Keratinocyte (primary cell): ENCODE measurements at regions not wholly inside any gene's neighbourhood (a gene's known extent, or its start where the extent isn't known, plus 50 kb on each side); places are given as distances from the start of the nearest gene placed in this dataset.

Source experiments
- DNase-seq: peaks from one replicate; pipeline ENCODE4 v3.0.0-alpha.2; 2011; ENCODE audit warnings: low read depth, missing footprints, low spot score
- FAIRE-seq: peaks from 2 replicates; lab custom pipeline; 2011; peaks lifted over from hg19 to GRCh38; lab: Jason Lieb, UNC
- H2AFZ ChIP-seq: 2 replicates; pipeline ENCODE4 v1.6.0; 2012; ENCODE audit warnings: low read length, control low read depth, inconsistent platforms; ENCODE audit not compliant: control insufficient read depth
- H3K27ac ChIP-seq: 2 replicates; pipeline ENCODE4 v1.5.1; 2011; ENCODE audit warnings: low read length; ENCODE audit not compliant: control insufficient read depth, insufficient read depth
- H3K27me3 ChIP-seq: 3 replicates; pipeline ENCODE4 v1.6.0; 2011; ENCODE audit warnings: low read length; ENCODE audit not compliant: control insufficient read depth, insufficient read depth; ENCODE audit errors: extremely low read depth
- H3K36me3 ChIP-seq, 2 experiments: 2 replicates in 1 of 2; 3 replicates in 1 of 2; pipeline ENCODE4 v1.5.1; 2011; ENCODE audit warnings: low read length in 2 of 2, mild to moderate bottlenecking in 1 of 2; ENCODE audit not compliant: control insufficient read depth in 2 of 2, insufficient read depth in 2 of 2; ENCODE audit errors: extremely low read depth in 1 of 2
- H3K4me1 ChIP-seq: 3 replicates; pipeline ENCODE4 v1.5.1; 2011; ENCODE audit warnings: low read length; ENCODE audit not compliant: control insufficient read depth, insufficient read depth; ENCODE audit errors: extremely low read depth
- H3K4me2 ChIP-seq: 3 replicates; pipeline ENCODE4 v1.6.0; 2011; ENCODE audit warnings: low read depth, low read length; ENCODE audit not compliant: control insufficient read depth, insufficient read depth; ENCODE audit errors: extremely low read depth
- H3K4me3 ChIP-seq, 3 experiments: fragments of 200-600 bp in 1 of 3; sonication (generic) in 1 of 3; 2 replicates in 2 of 3; 3 replicates in 1 of 3; pipeline ENCODE4 v1.5.1; 2011 to 2016; ENCODE audit warnings: low read length in 3 of 3, mild to moderate bottlenecking in 3 of 3, control low read depth in 2 of 3, inconsistent platforms in 1 of 3, low read depth in 1 of 3, mixed read lengths in 1 of 3, mixed run types in 1 of 3, moderate library complexity in 1 of 3; ENCODE audit not compliant: control insufficient read depth in 2 of 3, insufficient read depth in 2 of 3; ENCODE audit errors: extremely low read depth in 1 of 3
- H3K79me2 ChIP-seq: 2 replicates; pipeline ENCODE4 v1.6.0; 2012; ENCODE audit warnings: low read length; ENCODE audit not compliant: control insufficient read depth, insufficient read depth
- H3K9ac ChIP-seq: 3 replicates; pipeline ENCODE4 v1.6.0; 2011; ENCODE audit warnings: low read length; ENCODE audit not compliant: control insufficient read depth, insufficient read depth; ENCODE audit errors: extremely low read depth
- H3K9me1 ChIP-seq: 3 replicates; pipeline ENCODE4 v1.6.0; 2011; ENCODE audit warnings: low read length; ENCODE audit not compliant: control insufficient read depth, insufficient read depth; ENCODE audit errors: extremely low read depth
- H3K9me3 ChIP-seq: 2 replicates; pipeline ENCODE4 v1.5.1; 2012; ENCODE audit warnings: low read depth, low read length; ENCODE audit not compliant: control insufficient read depth
- H4K20me1 ChIP-seq: 3 replicates; pipeline ENCODE4 v1.6.0; 2011; ENCODE audit warnings: low read length; ENCODE audit not compliant: control insufficient read depth, insufficient read depth; ENCODE audit errors: extremely low read depth
- EZH2 ChIP-seq: IDR thresholded peaks from one replicate; pipeline ENCODE4 v1.6.1; 2012; ENCODE audit warnings: inconsistent platforms, mild to moderate bottlenecking, low read length, moderate library complexity
- dilution Hi-C: fragments of 300-500 bp; cut with MboI; formaldehyde crosslinking; loops from one replicate; pipeline ENCODE4 v1.7.0; 2020; ENCODE audit warnings: low sequenced_read_pairs; ENCODE audit not compliant: extremely low pct_ligation_motif_present
- TF ChIP-seq, protein P1 (sequence below), 3 experiments: IDR thresholded peaks in 1 of 3; conservative IDR thresholded peaks in 1 of 3; optimal IDR thresholded peaks in 1 of 3; 2 replicates in 2 of 3; 3 replicates in 1 of 3; pipeline versions ENCODE3 to v1.5.1; 2011; ENCODE audit warnings: low read length in 3 of 3, mild to moderate bottlenecking in 3 of 3, moderate library complexity in 2 of 3, control low read depth in 1 of 3, inconsistent platforms in 1 of 3; ENCODE audit not compliant: insufficient read depth in 2 of 3; ENCODE audit errors: extremely low read depth in 1 of 3

DNA sequence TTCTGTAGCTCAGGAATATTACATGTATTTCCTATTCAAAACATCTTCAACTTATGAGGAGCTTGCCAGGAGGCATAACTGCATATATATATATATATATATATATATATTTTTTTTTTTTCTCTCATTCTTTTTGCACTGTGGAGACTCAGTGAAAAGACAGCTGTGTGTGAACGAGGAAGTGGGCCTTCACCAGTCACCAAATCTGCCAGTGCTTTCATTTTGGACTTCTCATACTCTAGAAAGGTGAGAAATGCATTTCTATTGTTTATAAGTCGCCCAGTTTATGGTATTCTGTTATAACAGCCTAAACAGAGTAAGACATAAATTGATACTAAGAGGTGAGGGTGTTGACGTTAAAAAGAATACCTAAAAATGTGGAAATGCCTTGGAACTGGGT is 710.6 kb downstream of the TRAM1L1 start:
- no peak overlapping the region for H3K4me3 ChIP-seq
- no peaks in the 10 kb centered on the region for H3K79me2 ChIP-seq
- TF ChIP-seq, protein P1, sequence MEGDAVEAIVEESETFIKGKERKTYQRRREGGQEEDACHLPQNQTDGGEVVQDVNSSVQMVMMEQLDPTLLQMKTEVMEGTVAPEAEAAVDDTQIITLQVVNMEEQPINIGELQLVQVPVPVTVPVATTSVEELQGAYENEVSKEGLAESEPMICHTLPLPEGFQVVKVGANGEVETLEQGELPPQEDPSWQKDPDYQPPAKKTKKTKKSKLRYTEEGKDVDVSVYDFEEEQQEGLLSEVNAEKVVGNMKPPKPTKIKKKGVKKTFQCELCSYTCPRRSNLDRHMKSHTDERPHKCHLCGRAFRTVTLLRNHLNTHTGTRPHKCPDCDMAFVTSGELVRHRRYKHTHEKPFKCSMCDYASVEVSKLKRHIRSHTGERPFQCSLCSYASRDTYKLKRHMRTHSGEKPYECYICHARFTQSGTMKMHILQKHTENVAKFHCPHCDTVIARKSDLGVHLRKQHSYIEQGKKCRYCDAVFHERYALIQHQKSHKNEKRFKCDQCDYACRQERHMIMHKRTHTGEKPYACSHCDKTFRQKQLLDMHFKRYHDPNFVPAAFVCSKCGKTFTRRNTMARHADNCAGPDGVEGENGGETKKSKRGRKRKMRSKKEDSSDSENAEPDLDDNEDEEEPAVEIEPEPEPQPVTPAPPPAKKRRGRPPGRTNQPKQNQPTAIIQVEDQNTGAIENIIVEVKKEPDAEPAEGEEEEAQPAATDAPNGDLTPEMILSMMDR (optimal IDR thresholded peaks at IDR 0.05 in 1 of 3, IDR thresholded peaks at IDR 0.05 in 1 of 3, conservative IDR thresholded peaks at IDR 0.05 in 1 of 3; ENCODE audit: extremely low read depth in 1 of 3, insufficient read depth in 2 of 3, low read length in 3 of 3) = no peak
- TF ChIP-seq EZH2 = no peak
- H3K9ac ChIP-seq = no peak overlapping the region
- H3K4me1 ChIP-seq = no peaks in the 10 kb centered on the region
- H3K36me3 ChIP-seq = no peaks in the 10 kb centered on the region
- DNase-seq (no peak), FAIRE-seq (no peak)
- no peaks in the 10 kb centered on the region for H3K9me3 ChIP-seq
- no peak overlapping the region for H3K4me2 ChIP-seq
- H3K27ac ChIP-seq = no peak overlapping the region
- no peaks in the 10 kb centered on the region for H3K9me1 ChIP-seq
- H4K20me1 ChIP-seq = no peaks in the 10 kb centered on the region
- no peaks in the 10 kb centered on the region for H3K27me3 ChIP-seq
- dilution Hi-C loops = no loop called here
- H2AFZ ChIP-seq = no peak overlapping the region

DNA sequence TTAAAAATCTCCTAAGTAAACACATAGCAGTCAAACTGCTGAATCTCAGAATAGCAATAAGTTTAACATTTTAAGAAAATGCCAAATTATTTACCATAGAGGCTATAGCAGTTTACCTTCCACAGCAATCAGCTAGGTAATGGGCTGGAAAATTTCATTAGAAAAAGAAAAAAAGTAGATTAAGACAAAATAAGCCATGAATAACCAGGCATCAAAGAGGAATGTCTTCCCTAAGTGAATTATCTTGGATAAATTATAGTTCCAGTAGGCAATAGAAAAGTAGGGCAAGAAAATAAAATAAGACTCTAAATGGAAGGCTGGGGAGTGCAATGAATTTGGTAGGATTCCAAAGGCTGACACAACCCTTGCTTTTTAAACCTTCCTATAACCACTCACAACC is 722.8 kb downstream of the TRAM1L1 start:
- no peak overlapping the region for H3K4me3 ChIP-seq
- H4K20me1 ChIP-seq = no peaks in the 10 kb centered on the region
- peaks cover 3% of the 10 kb centered on the region for H3K4me1 ChIP-seq
- H3K4me2 ChIP-seq = no peak overlapping the region
- no peak overlapping the region for H3K9ac ChIP-seq
- no peaks in the 10 kb centered on the region for H3K79me2 ChIP-seq
- H3K27ac ChIP-seq = no peak overlapping the region
- no peak overlapping the region for H2AFZ ChIP-seq
- TF ChIP-seq, protein P1 (optimal IDR thresholded peaks at IDR 0.05 in 1 of 3, IDR thresholded peaks at IDR 0.05 in 1 of 3, conservative IDR thresholded peaks at IDR 0.05 in 1 of 3; ENCODE audit: extremely low read depth in 1 of 3, insufficient read depth in 2 of 3, low read length in 3 of 3) = no peak
- TF ChIP-seq EZH2 = no peak
- no peak for FAIRE-seq
- dilution Hi-C loops = no loop called here
- H3K9me1 ChIP-seq = no peaks in the 10 kb centered on the region
- no peaks in the 10 kb centered on the region for H3K36me3 ChIP-seq
- DNase-seq = no peak
- H3K27me3 ChIP-seq = no peaks in the 10 kb centered on the region
- no peaks in the 10 kb centered on the region for H3K9me3 ChIP-seq
